Hematopoietic multipotent progenitor cell treated with erythropoietin and hydrocortisone succinate and interleukin-3 and kit ligand, for 4 days (in vitro differentiated cells): ENCODE measurements at regions not wholly inside any gene's neighbourhood (a gene's known extent, or its start where the extent isn't known, plus 50 kb on each side); places are given as distances from the start of the nearest gene placed in this dataset.
A peak's percentile ranks its signal among the peaks of the same experiment; 100 is the strongest.

ENCODE experiments used
- DNase-seq: peaks from one replicate; pipeline ENCODE4 v3.0.0-alpha.2; 2015

- DNase-seq: no peak
Observed at GRCh38 chr6:113636357-113636824, 220.8 kb upstream of the MARCKS start.

GRCh38 chr6:113640051-113640450, 217.1 kb upstream of the MARCKS start:
- DNase-seq: no peak

GRCh38 chr6:113642001-113642713, 215.0 kb upstream of the MARCKS start:
- DNase-seq: no peak

- peak; percentile 85 for DNase-seq
Observed at GRCh38 chr6:113642714-113643406, 214.3 kb upstream of the MARCKS start.

- DNase-seq: no peak
Observed at GRCh38 chr6:113643407-113643770, 213.8 kb upstream of the MARCKS start.

- no peak for DNase-seq
Observed at GRCh38 chr6:113644861-113645575, 212.1 kb upstream of the MARCKS start.

- no peak for DNase-seq
Observed at GRCh38 chr6:113645576-113645970, 211.6 kb upstream of the MARCKS start.

GRCh38 chr6:113645986-113646385, 211.2 kb upstream of the MARCKS start:
- DNase-seq: no peak

GRCh38 chr6:113646701-113647100, 210.4 kb upstream of the MARCKS start:
- no peak for DNase-seq

- no peak for DNase-seq
Observed at GRCh38 chr6:113647143-113647889, 209.8 kb upstream of the MARCKS start.

- no peak for DNase-seq
Observed at GRCh38 chr6:113648698-113649097, 208.4 kb upstream of the MARCKS start.

GRCh38 chr6:113649276-113649675, 207.9 kb upstream of the MARCKS start:
- peak; percentile 11 for DNase-seq

GRCh38 chr6:113649880-113650609, 207.1 kb upstream of the MARCKS start:
- no peak for DNase-seq

GRCh38 chr6:113650610-113650979, 206.6 kb upstream of the MARCKS start:
- no peak for DNase-seq

- no peak for DNase-seq
Observed at GRCh38 chr6:113651120-113651519, 206.0 kb upstream of the MARCKS start.

GRCh38 chr6:113651920-113652319, 205.2 kb upstream of the MARCKS start:
- no peak for DNase-seq

GRCh38 chr6:113653275-113653674, 203.9 kb upstream of the MARCKS start:
- DNase-seq: no peak

- DNase-seq: peak; percentile 18
Observed at GRCh38 chr6:113654396-113654795, 202.7 kb upstream of the MARCKS start.

- no peak for DNase-seq
Observed at GRCh38 chr6:113655761-113656160, 201.4 kb upstream of the MARCKS start.

- DNase-seq: no peak
Observed at GRCh38 chr6:113659762-113660404, 197.3 kb upstream of the MARCKS start.

- DNase-seq: no peak
Observed at GRCh38 chr6:113660819-113661218, 196.3 kb upstream of the MARCKS start.

GRCh38 chr6:113662093-113662665, 195.0 kb upstream of the MARCKS start:
- no peak for DNase-seq
